HS-5 (cell line): ENCODE measurements at regions not wholly inside any gene's neighbourhood (a gene's known extent, or its start where the extent isn't known, plus 50 kb on each side); places are given as distances from the start of the nearest gene placed in this dataset.

Experiments
- DNase-seq: peaks from one replicate; pipeline ENCODE4 v3.0.0-alpha.2; 2012; ENCODE audit warnings: low read depth

GRCh38 chr3:23644099-23644498 lies 161.7 kb upstream of the UBE2E1 start:
- no peak for DNase-seq

GRCh38 chr3:23644676-23645075 lies 161.1 kb upstream of the UBE2E1 start:
- DNase-seq = no peak

GRCh38 chr3:23645533-23646183 lies 160.1 kb upstream of the UBE2E1 start:
- DNase-seq = no peak

GRCh38 chr3:23646184-23646920 lies 159.4 kb upstream of the UBE2E1 start:
- DNase-seq = no peak

GRCh38 chr3:23647706-23648258 lies 158.0 kb upstream of the UBE2E1 start:
- DNase-seq = no peak

DNA sequence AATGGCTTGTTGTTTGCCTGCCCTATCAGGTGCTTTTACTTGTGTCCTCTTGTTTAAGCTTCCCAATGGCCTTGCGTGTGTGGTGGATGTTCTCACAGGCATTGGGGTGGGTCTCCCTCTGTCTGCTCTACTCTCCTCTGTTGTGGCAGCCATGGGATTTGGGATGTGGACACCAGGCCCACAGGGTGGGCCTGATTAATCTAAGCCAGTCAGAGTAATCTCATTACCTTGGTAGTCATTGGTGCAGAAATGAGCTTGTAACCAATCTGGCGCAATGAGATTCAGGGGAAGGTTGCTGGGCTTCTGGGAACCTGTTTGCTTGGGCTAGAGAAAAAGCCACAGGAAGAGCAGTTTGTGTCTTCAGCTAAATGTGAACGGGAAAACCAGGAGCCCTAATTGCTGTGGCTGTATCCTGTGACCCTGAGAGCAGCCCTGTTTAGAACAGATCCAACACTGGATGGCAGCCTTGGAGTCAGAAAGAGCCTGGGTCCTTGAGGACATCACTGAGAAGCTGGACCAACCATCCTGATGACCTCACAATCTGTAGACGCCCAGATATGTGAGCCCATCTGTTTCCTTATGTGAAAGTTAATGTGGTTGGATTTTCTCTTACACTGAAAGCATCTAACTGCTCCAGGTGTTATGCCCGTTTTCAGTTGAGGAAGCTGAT lies 157.3 kb upstream of the UBE2E1 start:
- no peak for DNase-seq

- DNase-seq = no peak
Measured at GRCh38 chr3:23648996-23649395, 156.8 kb upstream of the UBE2E1 start.

- DNase-seq = no peak
Measured at GRCh38 chr3:23649448-23649847, 156.3 kb upstream of the UBE2E1 start.

- peak; percentile 90 for DNase-seq
Measured at GRCh38 chr3:23650371-23651140, 155.2 kb upstream of the UBE2E1 start.

- DNase-seq = no peak
Measured at GRCh38 chr3:23653647-23654525, 151.9 kb upstream of the UBE2E1 start.

- DNase-seq = no peak
Measured at GRCh38 chr3:23654571-23654970, 151.2 kb upstream of the UBE2E1 start.

GRCh38 chr3:23655749-23656148 lies 150.0 kb upstream of the UBE2E1 start:
- DNase-seq = no peak

DNA sequence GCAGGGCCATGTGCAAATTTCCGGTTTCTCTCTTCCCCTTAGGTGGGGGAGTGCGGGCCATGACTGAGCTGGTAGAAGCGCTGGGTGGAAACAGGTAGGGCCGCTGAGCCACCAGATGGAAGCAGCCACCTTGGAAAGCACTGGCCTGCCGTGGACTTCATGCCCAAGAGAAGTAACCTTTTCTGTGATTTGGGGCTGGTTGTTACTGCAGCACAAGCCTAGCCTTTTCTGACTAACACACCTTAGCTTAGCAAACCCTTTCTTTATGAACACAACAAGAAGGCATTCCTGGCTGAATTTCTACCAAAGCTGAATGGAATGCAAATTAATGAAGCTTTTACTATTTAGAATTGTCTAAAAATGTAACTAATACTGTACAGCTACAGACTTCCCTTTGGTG lies 149.6 kb upstream of the UBE2E1 start:
- DNase-seq = no peak

DNA sequence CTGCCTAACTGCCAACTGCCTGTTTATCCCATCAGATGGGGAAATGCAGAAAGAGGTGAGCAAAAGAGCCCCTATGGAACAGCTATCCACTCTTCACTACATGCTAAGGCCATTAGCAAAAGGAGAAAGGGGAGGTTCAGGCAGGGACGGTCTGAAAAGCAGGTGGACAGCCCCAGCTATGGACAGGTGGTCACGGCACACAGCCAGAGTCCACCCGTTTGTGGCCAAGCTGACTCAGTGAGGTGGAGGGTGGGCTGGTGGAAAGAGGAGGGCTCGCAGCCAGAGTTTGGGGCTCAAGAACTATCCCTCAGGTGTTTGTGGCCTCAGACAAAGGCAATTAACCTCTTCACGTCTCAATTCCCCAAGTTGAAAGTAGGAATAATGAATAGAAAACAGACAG lies 148.9 kb upstream of the UBE2E1 start:
- DNase-seq = no peak

GRCh38 chr3:23657647-23658046 lies 148.1 kb upstream of the UBE2E1 start:
- DNase-seq = no peak

GRCh38 chr3:23659274-23659673 lies 146.5 kb upstream of the UBE2E1 start:
- DNase-seq = no peak

DNA sequence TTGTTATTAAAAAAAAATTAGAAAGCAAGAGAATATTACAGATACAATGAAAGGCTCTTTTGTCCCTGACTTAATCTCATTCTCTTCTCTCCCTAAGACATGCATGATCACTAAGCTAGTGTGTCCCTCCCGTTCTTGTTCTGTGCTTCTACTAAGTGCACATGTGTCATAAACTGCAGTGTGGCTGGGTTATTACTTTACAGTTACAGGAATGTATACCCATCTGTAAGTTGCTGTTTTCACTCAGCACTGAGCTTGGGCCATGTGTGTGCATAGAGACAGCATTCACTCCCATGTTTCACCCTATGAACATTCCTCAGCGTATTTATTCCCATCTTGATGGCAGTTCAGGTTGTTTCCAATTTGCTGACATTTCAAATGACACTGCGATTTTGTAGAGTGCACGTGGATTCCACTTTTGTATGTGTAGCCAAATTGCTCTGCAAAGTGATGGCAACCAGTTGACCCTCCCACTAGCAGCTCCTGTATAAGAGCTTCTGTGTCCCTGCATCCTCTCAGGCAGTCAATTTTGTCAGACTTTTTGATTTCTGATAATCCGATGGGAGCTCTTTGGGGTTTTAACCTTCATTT lies 145.8 kb upstream of the UBE2E1 start:
- DNase-seq = no peak

DNA sequence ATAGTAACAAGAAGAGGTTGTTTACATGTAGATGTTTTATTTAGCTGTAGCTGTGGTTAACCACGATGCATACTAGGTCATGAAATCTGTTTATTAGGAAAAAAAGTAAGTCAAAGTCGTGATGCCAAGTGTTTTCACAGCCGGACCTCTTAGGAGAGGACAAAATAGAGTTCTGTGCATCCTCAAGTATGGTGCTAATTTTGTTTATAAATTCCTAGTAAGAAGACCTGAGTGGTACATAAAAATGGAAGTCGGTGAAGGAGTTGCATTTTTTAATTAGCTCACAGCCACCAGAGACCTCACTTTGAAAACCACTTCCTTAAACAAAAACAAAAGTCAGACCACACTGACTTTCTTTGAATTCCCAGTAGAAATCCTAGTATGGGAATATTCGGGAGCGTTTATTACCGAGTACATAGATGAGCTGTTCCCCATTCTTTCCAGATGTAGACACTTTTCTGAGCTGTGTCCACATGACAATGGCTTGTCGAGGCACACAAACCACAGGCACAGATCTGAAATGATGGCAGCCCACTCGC lies 143.6 kb upstream of the UBE2E1 start:
- DNase-seq = no peak

DNA sequence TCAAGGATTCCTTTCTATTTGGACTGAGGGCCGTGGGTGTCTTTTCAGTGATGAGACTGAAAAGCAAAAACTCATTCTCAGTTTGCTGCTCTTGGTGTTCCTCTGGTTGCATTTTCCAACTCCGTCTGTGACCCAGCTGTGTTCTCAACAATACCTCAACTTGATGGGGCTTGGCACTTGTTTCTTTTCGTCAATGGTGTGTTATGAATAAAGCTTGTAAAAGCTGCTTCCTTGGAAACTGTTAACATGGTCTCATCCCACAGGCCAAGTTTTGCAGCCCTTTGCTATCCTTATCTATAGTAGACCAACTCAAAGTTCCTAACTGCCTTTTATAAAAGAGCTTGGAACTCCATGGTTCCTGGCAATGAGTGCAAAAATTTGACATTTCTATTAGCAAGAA lies 142.5 kb upstream of the UBE2E1 start:
- DNase-seq = no peak

DNA sequence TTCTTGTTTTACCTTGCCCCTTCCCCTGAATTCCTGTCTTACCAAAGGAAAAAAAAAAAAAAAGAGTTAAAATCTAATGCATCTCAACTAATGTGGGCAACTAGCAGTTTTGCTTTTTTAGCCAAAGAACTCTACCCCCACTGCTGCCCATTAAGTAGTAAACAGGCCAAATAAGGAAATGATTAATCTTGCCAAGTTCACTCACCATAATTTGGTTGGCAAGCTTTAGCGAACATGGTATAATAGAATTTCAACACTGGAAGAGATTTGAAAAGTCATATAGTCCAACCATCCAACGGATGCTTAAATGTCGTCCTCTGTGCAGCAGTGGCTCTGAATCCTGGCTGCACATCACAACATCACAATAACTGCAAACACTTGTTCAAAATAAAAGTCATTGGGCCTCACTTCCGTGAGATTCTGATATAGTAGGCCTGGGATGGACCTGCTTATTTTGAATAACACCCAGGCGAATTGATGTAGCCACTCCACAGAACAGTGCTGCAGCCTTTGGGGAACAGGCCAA lies 142.0 kb upstream of the UBE2E1 start:
- DNase-seq = no peak
